ENCODE measurements at regions not wholly inside any gene's neighbourhood (a gene's known extent, or its start where the extent isn't known, plus 50 kb on each side); places are given as distances from the start of the nearest gene placed in this dataset.

- DNase-seq (ENCODE audit: low read depth) = peak; percentile 83
- TF ChIP-seq CTCF (conservative IDR thresholded peaks at IDR 0.05; ENCODE audit: control insufficient read depth, insufficient read depth, low read depth, low read length) = peak; percentile 72
- no peak overlapping the region for H3K4me3 ChIP-seq (ENCODE audit: control insufficient read depth, low read depth, low read length)
Observed at GRCh38 chr14:101707068-101707842, 54.3 kb upstream of the PPP2R5C start.

GRCh38 chr14:101707863-101708620, 53.5 kb upstream of the PPP2R5C start:
- TF ChIP-seq CTCF (conservative IDR thresholded peaks at IDR 0.05; ENCODE audit: control insufficient read depth, insufficient read depth, low read depth, low read length) = no peak
- H3K4me3 ChIP-seq (ENCODE audit: control insufficient read depth, low read depth, low read length) = no peak overlapping the region
- no peak for DNase-seq (ENCODE audit: low read depth)

GRCh38 chr14:101708853-101709532, 52.5 kb upstream of the PPP2R5C start:
- no peak overlapping the region for H3K4me3 ChIP-seq (ENCODE audit: control insufficient read depth, low read depth, low read length)
- TF ChIP-seq CTCF (conservative IDR thresholded peaks at IDR 0.05; ENCODE audit: control insufficient read depth, insufficient read depth, low read depth, low read length) = no peak
- no peak for DNase-seq (ENCODE audit: low read depth)

GRCh38 chr14:101709533-101709881, 52.0 kb upstream of the PPP2R5C start:
- TF ChIP-seq CTCF (conservative IDR thresholded peaks at IDR 0.05; ENCODE audit: control insufficient read depth, insufficient read depth, low read depth, low read length) = no peak
- H3K4me3 ChIP-seq (ENCODE audit: control insufficient read depth, low read depth, low read length) = no peak overlapping the region
- no peak for DNase-seq (ENCODE audit: low read depth)

GRCh38 chr14:101709962-101710931, 51.3 kb upstream of the PPP2R5C start:
- DNase-seq (ENCODE audit: low read depth) = no peak

More at GRCh38 chr14:101709962-101710931, 51.3 kb upstream of the PPP2R5C start:
- TF ChIP-seq CTCF (conservative IDR thresholded peaks at IDR 0.05; ENCODE audit: control insufficient read depth, insufficient read depth, low read depth, low read length) = no peak
- H3K4me3 ChIP-seq (ENCODE audit: control insufficient read depth, low read depth, low read length) = no peak overlapping the region
